Tibial nerve (tissue), 4 donors: ENCODE measurements at regions not wholly inside any gene's neighbourhood (a gene's known extent, or its start where the extent isn't known, plus 50 kb on each side); places are given as distances from the start of the nearest gene placed in this dataset.

Source experiments
- CTCF ChIP-seq, 5 experiments: fragments of 200-600 bp in 3 of 5; fragments of 450-650 bp in 2 of 5; sonication (generic) in 3 of 5; IDR thresholded peaks; one replicate each; pipeline ENCODE4 v1.5.1; 2016 to 2019; ENCODE audit warnings: antibody characterized with exemption in 5 of 5, mild to moderate bottlenecking in 3 of 5, moderate library complexity in 2 of 5
- EP300 ChIP-seq, 2 donors: sonication (generic); formaldehyde crosslinking; IDR thresholded peaks; one replicate each; pipeline ENCODE4 v1.6.1; 2017; ENCODE audit warnings: antibody characterized with exemption in 2 of 2, mild to moderate bottlenecking in 1 of 2

GRCh38 chr4:110702326-110702725 is 79.4 kb upstream of the PITX2 start:
- TF ChIP-seq CTCF (IDR thresholded peaks at IDR 0.05) (no peak), EP300 (IDR thresholded peaks at IDR 0.05) (no peak)
